Aorta (tissue), 5 donors: ENCODE measurements at regions not wholly inside any gene's neighbourhood (a gene's known extent, or its start where the extent isn't known, plus 50 kb on each side); places are given as distances from the start of the nearest gene placed in this dataset.

Experiments used
- ATAC-seq: fragments of 200-7000 bp; cut with Tn5 transposase; one replicate; pipeline ENCODE4 v1.9.1; 2022; ENCODE audit warnings: moderate library complexity; ENCODE audit not compliant: low FRiP score
- DNase-seq, 2 donors: peaks; one replicate each; pipeline ENCODE4 v3.0.0-alpha.2; 2020
- H3K27ac ChIP-seq, 2 donors: one replicate each; pipeline ENCODE4 v1.5.1; 2013; ENCODE audit warnings: low read length in 2 of 2, mild to moderate bottlenecking in 2 of 2, moderate library complexity in 2 of 2, control low read depth in 1 of 2, inconsistent platforms in 1 of 2, low read depth in 1 of 2
- H3K27me3 ChIP-seq, 2 donors: one replicate each; pipeline ENCODE4 v1.6.1; 2013; ENCODE audit warnings: control low read depth in 1 of 2, low read length in 1 of 2, mild to moderate bottlenecking in 1 of 2, moderate library complexity in 1 of 2; ENCODE audit not compliant: insufficient read depth in 2 of 2, control insufficient read depth in 1 of 2
- H3K36me3 ChIP-seq, 2 donors: one replicate each; pipeline ENCODE4 v1.6.1; 2013; ENCODE audit warnings: control low read depth in 1 of 2, low read length in 1 of 2, mild to moderate bottlenecking in 1 of 2; ENCODE audit not compliant: insufficient read depth in 2 of 2, control insufficient read depth in 1 of 2
- H3K4me1 ChIP-seq, 2 donors: one replicate each; pipeline ENCODE4 v1.6.1; 2013; ENCODE audit warnings: low read length in 2 of 2, control low read depth in 1 of 2, mild to moderate bottlenecking in 1 of 2, moderate library complexity in 1 of 2; ENCODE audit not compliant: insufficient read depth in 2 of 2, control insufficient read depth in 1 of 2
- H3K4me3 ChIP-seq, 2 donors: one replicate each; pipeline ENCODE4 v1.5.1; 2013; ENCODE audit warnings: low read length in 2 of 2, control low read depth in 1 of 2, mild to moderate bottlenecking in 1 of 2
- H3K9me3 ChIP-seq: one replicate; pipeline ENCODE4 v1.6.1; 2013; ENCODE audit warnings: mild to moderate bottlenecking, low read length; ENCODE audit not compliant: control insufficient read depth
- WGBS, 2 donors: extraction: QIAGEN DNeasy Blood & Tissue Kit; methylation state at CpG; one replicate each; pipeline ENCODE4 v1.1.7; 2013; 5-methylcytosine and 5-hydroxymethylcytosine counted together
- intact Hi-C, 2 donors: fragments of 100-400 bp; cut with DNase I; formaldehyde crosslinking; loops; one replicate each; pipeline versions ENCODE4 v1.14.2 to v1.15.0; 2022
- donor health status: healthy with polysubstance abuse.
- donor health status: Bipolar disorder and iron deficiency.
- donor health status: DM: no; HTN: no; CAD: no.
- donor health status: DM: no; HTN: no; CAD: no.
- donor health status: DM: yes; HTN: yes; CAD: no.

DNA sequence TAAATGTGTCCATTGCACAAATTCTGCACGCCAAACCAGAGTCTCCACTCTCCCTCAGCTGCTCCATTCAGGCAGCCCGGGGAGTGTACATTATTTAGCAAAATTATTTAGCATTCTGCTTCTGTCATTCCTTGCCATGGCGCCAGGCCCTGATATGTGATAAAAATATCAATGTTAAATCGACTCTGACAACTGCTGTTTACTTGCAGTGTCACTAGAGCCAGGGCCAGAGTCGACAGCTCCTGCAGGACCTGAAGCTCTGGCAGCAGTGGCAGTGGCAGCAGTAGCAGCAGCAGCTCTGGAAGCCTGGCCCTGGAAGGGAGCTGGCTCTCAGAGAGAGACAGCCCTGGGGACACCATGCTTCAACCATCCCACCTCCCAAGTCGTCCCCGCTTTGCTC, 224.5 kb downstream of the BUD13 start:
- intact Hi-C loops: no loop called here
- no peak for ATAC-seq

DNA sequence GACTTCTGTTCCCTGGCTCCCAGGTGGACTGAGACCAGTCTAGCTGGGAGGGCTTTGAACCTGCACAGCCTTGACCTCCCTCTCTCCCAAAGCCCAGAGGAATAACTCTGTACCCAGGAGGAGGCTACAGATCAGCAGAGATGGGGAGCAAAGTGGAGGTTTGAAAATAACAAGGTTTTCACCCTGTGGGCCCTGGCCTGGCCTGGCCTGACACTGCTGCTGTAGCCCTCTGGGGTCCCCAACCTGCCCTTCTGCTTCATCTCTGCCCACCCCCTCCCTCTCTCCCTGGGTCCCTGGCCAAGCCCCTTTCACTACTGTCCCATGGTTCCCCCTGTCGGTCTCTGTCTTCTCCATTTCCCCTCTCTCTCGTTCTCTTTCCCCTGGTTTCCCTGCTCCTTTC, 225.2 kb downstream of the BUD13 start:
- no peaks in the 10 kb centered on the region for H3K4me1 ChIP-seq
- intact Hi-C loops: no loop called here
- ATAC-seq: no peak
- H3K9me3 ChIP-seq: peaks cover 8% of the 10 kb centered on the region
- 42 to 52% methylated on average over 2 of the region's 2 CpGs for WGBS, 2 donors
- no peak overlapping the region for H3K27ac ChIP-seq
- no peak overlapping the region for H3K4me3 ChIP-seq
- no peaks in the 10 kb centered on the region for H3K27me3 ChIP-seq
- H3K36me3 ChIP-seq: no peaks in the 10 kb centered on the region
- peak in 1 of 2 donors; percentile 44 for DNase-seq

More for the DNA sequence above, 224.5 kb downstream of the BUD13 start:
- Histone ChIP-seq H3K4me1 (no peaks in the 10 kb centered on the region), H3K27ac (no peak overlapping the region), H3K9me3 (peaks cover 8% of the 10 kb centered on the region), H3K36me3 (no peaks in the 10 kb centered on the region), H3K27me3 (no peaks in the 10 kb centered on the region), H3K4me3 (no peak overlapping the region)
- 69 to 70% methylated on average over 7 of the region's 7 CpGs for WGBS, 2 donors
- DNase-seq: peak in 1 of 2 donors; percentile 39

DNA sequence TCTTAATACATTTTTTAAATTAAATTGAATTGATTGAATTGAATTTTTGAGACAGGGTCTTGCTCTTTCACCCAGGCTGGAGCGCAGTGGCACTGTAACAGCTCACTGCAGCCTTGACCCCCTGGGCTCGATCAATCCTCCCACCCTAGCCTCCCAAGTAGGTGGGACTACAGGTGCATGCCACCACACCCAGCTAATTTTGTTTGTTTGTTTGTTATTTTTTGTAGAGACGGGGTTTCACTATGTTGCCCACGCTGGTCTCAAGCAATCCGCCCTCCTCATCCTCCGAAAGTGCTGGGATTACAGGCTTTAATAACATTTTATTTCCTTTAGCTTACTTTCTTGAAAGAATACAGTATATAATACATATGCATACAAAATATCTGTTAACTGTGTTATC, 226.9 kb downstream of the BUD13 start:
- Histone ChIP-seq H3K4me1 (no peaks in the 10 kb centered on the region), H3K36me3 (no peaks in the 10 kb centered on the region), H3K27me3 (no peaks in the 10 kb centered on the region), H3K9me3 (peaks cover 9% of the 10 kb centered on the region), H3K4me3 (no peak overlapping the region), H3K27ac (no peak overlapping the region)
- 91% methylated on average over 6 of the region's 6 CpGs for WGBS, 2 donors
- intact Hi-C loops: no loop called here
- DNase-seq: peak in 1 of 2 donors; percentile 21
- no peak for ATAC-seq

DNA sequence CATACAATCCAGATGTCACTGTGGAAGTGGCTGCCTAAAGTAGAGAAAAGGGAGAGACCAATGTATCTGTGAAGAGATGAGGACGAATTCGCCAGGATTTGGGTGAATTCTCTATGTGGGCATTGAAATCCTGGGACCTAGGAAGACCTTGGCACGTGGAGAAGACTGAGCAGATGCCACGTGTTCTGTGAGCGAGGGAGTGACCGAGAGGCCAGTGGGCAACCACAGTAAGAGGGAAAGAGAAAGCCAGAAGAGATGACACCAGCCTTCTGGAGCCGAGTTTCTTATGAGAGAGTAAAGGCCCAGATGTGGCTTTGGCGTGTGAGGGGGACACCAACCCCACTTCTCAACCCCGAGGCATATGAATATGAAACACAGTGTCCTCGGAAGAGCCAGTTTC, 228.1 kb downstream of the BUD13 start:
- ATAC-seq (no peak), DNase-seq (peak; percentile 9 to 20)
- Histone ChIP-seq H3K27me3 (no peaks in the 10 kb centered on the region), H3K4me1 (no peaks in the 10 kb centered on the region), H3K27ac (no peak overlapping the region), H3K4me3 (no peak overlapping the region), H3K9me3 (peaks cover 9% of the 10 kb centered on the region), H3K36me3 (no peaks in the 10 kb centered on the region)
- intact Hi-C loops: no loop called here
- 79 to 82% methylated on average over 10 of the region's 10 CpGs for WGBS, 2 donors

DNA sequence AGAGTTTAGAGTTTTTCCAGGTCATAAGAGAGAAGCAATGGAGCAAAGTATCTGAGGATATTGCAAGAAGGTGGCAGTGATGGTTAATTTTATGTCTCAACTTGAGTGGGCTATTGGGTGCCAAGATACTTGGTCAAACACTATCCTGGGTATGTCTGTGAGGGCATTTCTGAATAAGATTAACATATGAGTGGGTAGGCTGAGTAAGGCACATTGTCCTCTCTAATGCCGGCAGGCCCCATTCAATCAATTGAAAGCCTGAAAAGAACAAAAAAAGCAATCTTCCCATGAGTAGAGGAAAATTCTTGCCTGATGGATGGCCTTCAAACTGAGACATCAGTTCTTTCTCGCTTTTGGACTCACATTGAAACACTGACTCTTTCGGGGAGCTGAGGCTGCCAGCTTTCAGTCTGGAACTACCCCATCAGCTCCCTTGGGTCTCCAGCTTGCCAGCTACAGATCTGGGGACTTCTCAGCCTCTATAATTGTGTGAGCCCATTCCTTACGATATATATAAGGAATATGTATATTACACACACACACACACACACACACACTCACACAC, 228.8 kb downstream of the BUD13 start:
- Histone ChIP-seq H3K27ac (no peak overlapping the region), H3K36me3 (no peaks in the 10 kb centered on the region), H3K27me3 (no peaks in the 10 kb centered on the region), H3K4me3 (no peak overlapping the region), H3K4me1 (no peaks in the 10 kb centered on the region), H3K9me3 (peaks cover 9% of the 10 kb centered on the region)
- intact Hi-C loops: no loop called here
- ATAC-seq (no peak), DNase-seq (no peak)
- WGBS, 2 donors: 33 to 53% methylated on average over 4 of the region's 4 CpGs

DNA sequence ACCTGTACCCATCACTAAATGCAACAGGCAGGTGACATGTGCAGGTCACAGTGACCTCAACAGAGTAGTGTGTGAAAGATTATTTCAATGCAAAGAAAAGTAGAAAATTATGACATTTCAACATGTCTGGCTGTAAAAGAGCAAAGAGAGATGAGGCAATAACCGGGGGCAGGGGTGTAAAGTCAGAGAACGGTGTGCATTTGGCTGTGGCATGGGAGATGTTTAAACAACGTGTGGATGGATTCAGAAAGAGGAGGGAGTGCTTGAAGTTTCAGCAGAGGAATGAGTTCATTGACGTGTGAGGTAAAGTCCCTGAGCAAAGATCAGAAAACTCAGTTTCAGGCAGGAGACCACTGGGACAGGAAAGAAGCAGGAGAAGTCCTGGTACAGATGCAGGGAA, 229.7 kb downstream of the BUD13 start:
- DNase-seq (no peak), ATAC-seq (no peak)
- H3K9me3 ChIP-seq: peaks cover 4% of the 10 kb centered on the region
- 58 to 63% methylated on average over 4 of the region's 4 CpGs for WGBS, 2 donors
- H3K27ac ChIP-seq: no peak overlapping the region
- no peak overlapping the region for H3K4me3 ChIP-seq
- H3K4me1 ChIP-seq: no peaks in the 10 kb centered on the region
- no peaks in the 10 kb centered on the region for H3K36me3 ChIP-seq
- no peaks in the 10 kb centered on the region for H3K27me3 ChIP-seq
- intact Hi-C loops: no loop called here

DNA sequence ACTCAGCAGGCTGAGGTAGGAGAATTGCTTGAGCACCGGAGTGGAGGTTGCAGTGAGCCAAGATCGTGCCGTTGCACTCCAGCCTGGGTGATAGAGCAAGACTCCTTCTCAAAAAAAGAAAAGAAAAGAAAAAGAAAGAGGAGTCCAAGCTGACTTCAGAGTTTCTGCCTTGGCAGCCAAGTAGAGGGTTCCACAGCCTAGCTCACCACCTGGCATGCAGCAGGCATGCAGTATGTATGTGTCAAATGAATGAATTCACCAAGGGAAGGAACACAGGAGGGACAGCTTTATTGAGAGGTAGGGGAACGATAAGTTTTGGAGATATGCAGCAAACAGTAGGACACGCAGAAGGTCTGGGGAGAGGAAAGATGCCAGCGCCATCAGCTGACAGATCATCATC, 230.4 kb downstream of the BUD13 start:
- H3K27ac ChIP-seq: no peak overlapping the region
- H3K9me3 ChIP-seq: peaks cover 4% of the 10 kb centered on the region
- DNase-seq: peak in 1 of 2 donors; percentile 9
- H3K27me3 ChIP-seq: no peaks in the 10 kb centered on the region
- H3K4me3 ChIP-seq: no peak overlapping the region
- ATAC-seq: no peak
- no peaks in the 10 kb centered on the region for H3K4me1 ChIP-seq
- intact Hi-C loops: no loop called here
- WGBS, 2 donors: 84 to 87% methylated on average over 6 of the region's 6 CpGs
- no peaks in the 10 kb centered on the region for H3K36me3 ChIP-seq

DNA sequence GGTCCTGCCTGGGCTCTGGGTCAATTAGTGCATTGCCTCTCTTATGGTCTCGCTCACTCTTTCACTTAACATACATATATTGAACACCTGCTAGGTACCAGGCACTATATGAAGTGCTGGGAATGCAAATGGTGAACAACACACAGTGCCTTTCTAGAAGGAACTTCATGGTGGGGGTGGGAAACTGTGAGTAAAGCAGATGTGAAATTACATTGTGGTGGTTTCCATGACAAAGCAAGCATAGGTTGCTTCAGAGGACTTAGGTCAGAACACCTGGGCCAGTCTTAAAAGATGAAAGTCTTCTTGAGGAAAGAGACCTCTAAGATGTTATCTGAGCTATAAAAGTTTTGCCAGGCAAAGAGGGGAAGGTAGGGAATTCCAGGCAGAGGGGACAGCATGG, 231.3 kb downstream of the BUD13 start:
- no peak for DNase-seq
- Histone ChIP-seq H3K4me3 (no peak overlapping the region), H3K4me1 (no peaks in the 10 kb centered on the region), H3K27me3 (no peaks in the 10 kb centered on the region), H3K36me3 (no peaks in the 10 kb centered on the region), H3K9me3 (peaks cover 4% of the 10 kb centered on the region), H3K27ac (no peak overlapping the region)
- ATAC-seq: no peak
- intact Hi-C loops: no loop called here
- 97 to 100% methylated on average over 1 of the region's 1 CpG for WGBS, 2 donors

DNA sequence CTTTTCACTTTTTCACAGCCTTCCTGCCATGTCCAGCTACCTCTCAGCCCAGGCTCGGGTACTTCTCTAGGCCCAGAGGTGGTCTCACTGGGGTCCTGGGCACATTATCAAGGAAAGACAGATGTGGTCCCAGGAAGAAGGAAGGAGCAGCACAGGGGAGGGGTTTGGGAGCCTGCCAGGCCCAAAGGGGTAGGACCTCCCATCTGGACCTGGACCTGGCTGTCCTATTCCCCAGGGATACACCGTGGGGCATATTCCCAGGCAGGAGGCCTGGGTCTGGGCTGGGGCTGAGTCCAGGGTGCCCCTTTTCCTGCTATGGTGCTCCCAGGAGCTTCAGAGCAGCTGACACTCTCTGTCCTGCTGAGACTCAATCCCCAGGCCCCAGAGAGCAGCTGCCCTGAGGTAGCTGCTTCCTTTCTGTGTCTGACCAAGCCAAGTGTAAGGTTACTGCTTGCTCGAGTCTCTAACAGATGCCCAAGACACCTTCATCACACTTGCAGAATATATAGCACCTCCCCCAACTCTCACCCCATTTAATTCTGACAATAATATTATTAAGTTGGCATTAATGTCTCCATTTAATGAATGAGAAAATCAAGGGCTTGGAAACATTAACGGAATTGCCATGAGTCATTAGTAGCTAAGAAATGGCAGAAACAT, 232.0 kb downstream of the BUD13 start:
- Histone ChIP-seq H3K36me3 (no peaks in the 10 kb centered on the region), H3K27me3 (no peaks in the 10 kb centered on the region), H3K4me1 (no peaks in the 10 kb centered on the region), H3K9me3 (peaks cover 4% of the 10 kb centered on the region), H3K27ac (no peak overlapping the region), H3K4me3 (no peak overlapping the region)
- WGBS, 2 donors: 59 to 72% methylated on average over 4 of the region's 4 CpGs
- intact Hi-C loops: no loop called here
- no peak for ATAC-seq
- DNase-seq: peak in 1 of 2 donors; percentile 32
